Panc1 (cell line): ENCODE measurements at regions not wholly inside any gene's neighbourhood (a gene's known extent, or its start where the extent isn't known, plus 50 kb on each side); places are given as distances from the start of the nearest gene placed in this dataset.

Experiments
- POLR2AphosphoS5 ChIP-seq: IDR thresholded peaks from 2 replicates; pipeline ENCODE4 v1.6.1; 2012; ENCODE audit warnings: mild to moderate bottlenecking, low read depth, low read length, moderate library complexity
- TF ChIP-seq, protein P1 (sequence below): fragments of 450-650 bp; IDR thresholded peaks from 2 replicates; pipeline ENCODE4 v1.5.1; 2017; ENCODE audit warnings: mild to moderate bottlenecking

DNA sequence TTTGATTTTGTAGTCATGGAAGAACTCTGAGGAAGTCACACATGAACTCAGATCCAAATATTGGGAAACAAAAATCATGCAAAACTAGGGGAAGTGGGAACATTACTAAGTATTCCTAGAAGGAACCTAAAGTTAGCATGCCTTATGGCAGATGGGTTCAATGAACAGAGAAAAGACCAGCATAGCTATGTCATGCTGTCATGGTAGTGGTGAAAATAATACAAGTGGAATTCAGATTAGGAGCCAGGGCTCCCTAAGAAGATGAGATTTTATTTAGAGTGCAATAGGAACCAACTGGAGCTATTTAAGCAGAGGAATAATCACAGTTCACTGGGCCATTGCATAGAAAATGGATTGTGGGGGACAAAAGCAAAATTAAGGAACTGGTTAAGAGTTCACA, 134.0 kb downstream of the DIO2 start:
- TF ChIP-seq, protein P1, sequence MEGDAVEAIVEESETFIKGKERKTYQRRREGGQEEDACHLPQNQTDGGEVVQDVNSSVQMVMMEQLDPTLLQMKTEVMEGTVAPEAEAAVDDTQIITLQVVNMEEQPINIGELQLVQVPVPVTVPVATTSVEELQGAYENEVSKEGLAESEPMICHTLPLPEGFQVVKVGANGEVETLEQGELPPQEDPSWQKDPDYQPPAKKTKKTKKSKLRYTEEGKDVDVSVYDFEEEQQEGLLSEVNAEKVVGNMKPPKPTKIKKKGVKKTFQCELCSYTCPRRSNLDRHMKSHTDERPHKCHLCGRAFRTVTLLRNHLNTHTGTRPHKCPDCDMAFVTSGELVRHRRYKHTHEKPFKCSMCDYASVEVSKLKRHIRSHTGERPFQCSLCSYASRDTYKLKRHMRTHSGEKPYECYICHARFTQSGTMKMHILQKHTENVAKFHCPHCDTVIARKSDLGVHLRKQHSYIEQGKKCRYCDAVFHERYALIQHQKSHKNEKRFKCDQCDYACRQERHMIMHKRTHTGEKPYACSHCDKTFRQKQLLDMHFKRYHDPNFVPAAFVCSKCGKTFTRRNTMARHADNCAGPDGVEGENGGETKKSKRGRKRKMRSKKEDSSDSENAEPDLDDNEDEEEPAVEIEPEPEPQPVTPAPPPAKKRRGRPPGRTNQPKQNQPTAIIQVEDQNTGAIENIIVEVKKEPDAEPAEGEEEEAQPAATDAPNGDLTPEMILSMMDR, result no peak
- TF ChIP-seq POLR2AphosphoS5, result no peak
